Sciatic nerve (tissue), 2 donors: ENCODE measurements at regions not wholly inside any gene's neighbourhood (a gene's known extent, or its start where the extent isn't known, plus 50 kb on each side); places are given as distances from the start of the nearest gene placed in this dataset.
"Not testable (repeated sequence)": the region's sequence is repeated elsewhere in the genome, so short reads cannot be mapped to it uniquely, and the experiment has no call there.

ENCODE experiments used
- ATAC-seq: fragments of 200-7000 bp; cut with Tn5 transposase; one replicate; pipeline ENCODE4 v1.9.1; 2020; ENCODE audit warnings: mild to moderate bottlenecking, moderate library complexity
- DNase-seq: peaks from one replicate; pipeline ENCODE4 v3.0.0-alpha.2; 2020; ENCODE audit warnings: low spot score
- intact Hi-C: fragments of 100-400 bp; cut with DNase I; formaldehyde crosslinking; loops from one replicate; pipeline ENCODE4 v1.14.2; 2022
- donor health status: DM: no; HTN: no; CAD: no.
- donor health status: DM: no; HTN: no; CAD: no.

DNA sequence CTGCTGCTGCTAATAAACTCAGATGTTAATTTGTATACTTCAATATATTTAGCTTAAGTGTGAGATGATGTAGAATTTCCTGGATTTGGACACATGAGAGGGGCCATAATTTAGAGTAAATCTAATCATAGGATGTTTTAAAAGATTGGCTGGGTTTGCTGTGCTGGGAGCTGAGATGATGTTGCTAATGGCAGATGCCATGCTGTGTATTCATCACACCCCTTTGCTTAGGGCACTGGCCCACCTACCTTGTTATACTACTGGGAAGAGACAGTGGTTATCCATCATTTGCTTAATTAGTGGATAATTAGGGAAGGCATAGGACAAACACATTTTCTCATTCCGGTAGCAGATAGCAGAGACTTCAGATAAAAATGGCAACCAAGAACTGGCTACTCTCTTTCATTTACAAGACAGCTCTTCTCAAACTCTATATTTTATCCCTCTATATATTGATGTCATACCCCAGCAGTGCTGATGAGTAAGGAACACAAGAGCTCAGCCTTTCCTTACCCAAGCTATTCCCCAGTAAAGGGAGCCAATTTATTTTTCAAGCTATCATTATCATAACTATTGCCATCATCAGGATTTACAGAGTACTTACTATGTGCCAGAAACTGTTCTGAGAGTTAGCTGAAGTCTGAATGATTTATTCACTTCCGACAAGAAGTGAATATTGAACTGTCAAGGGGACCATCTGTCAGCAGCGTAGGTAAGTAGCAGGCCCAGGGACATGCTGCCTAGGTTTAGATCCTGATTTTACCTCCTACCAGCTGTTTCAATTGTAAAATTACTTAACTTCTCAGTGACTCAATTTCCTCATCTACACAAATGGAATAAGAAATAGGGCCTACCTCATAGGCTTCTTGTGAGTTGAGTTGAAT, 204.6 kb upstream of the FLRT2 start:
- intact Hi-C loops = no loop called here
- no peak for ATAC-seq
- no peak for DNase-seq

DNA sequence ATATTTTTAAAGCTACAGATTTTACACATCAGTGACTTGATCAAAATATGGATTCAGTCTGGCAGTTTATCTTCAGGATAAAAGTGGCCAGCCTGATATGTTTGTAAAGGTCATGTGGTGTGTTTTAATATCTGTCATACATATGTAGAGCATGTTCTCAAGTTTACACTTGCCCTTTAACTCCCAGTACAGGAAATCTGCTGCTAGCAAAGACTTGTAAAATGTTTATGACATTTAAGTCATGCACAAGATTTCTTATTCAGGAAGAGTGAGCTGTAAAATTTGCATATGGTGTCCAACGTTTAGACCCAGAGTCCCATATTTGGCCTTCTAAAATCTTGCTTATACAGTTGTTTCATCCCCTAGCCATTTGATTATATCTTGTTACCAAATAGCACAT, 197.5 kb upstream of the FLRT2 start:
- intact Hi-C loops = no loop called here
- no peak for DNase-seq
- ATAC-seq = no peak

DNA sequence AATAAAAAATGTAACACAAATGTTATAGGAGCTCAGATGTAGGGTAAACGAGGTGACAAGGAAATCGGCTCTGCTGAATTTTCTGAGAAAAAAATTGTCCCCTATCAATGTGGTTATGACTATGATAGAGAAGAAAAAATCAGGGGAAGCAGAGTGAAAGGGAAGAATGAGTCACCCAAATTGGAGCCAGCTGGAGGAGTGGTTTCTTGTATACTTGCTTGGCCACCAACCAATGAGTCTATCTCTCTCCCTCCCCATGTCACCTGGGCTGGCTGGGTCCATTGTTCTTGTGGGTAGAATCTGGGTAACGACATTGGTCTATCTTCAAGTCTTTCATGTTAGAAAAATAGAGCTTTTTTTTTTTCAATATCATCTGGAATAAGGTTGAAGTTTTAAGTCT, 196.6 kb upstream of the FLRT2 start:
- intact Hi-C loops = no loop called here
- ATAC-seq = no peak
- no peak for DNase-seq

DNA sequence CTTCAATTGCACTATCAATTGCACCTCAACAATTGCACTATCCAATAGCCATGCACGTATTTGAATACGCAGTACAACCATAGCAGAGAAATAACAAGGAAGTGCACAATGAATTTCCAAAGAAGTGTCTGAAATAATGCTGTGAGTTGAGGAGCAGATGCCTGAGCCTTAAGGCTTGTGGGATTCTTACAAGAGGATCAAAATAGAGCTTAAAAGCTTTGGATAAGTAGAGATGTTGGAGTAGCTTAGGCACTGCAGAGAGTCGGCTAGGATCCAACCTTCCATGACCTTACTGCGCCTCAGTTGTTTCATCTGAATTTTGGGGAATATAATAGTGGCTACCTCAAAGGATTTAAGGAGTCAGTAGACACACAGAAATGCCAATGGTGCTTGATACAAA, 196.1 kb upstream of the FLRT2 start:
- ATAC-seq (no peak), DNase-seq (no peak)
- intact Hi-C loops = no loop called here

DNA sequence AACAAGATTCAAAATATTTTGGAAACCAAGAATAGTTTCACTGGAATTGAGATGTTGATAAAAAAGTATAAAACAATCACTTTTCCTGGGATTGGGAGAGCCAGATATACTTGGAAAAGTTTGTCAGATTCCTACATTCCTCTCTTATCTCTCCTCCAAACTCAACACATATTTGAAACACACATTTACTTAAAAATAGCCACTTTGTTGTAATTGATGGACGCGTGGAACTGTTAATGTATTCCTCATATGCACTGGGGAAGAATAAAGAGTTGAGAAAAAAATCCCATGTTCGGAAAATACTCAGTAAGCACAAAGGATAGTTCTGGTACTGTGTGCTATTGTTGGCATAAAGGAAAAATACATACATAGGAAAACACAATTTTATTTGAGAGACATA, 195.6 kb upstream of the FLRT2 start:
- no peak for ATAC-seq
- intact Hi-C loops = no loop called here
- no peak for DNase-seq

DNA sequence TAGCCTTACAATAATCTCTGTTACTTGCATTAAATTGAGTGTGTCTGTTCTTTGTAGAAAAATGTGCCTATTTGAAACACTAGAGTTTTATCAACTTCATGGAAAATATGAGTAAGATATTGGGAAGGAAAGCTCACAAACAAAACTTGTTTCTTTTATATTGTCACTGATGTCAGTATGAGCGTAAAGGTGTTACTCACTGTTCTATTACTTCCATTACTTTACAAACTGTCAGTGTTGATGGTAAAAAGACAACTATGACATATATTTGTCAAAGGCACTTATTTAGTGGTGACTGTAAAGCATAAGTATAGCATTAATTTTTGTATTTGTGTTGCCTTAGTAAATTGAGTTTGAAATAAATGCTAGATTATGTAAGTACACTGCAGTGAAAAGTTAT, 193.7 kb upstream of the FLRT2 start:
- intact Hi-C loops = no loop called here
- ATAC-seq = no peak
- DNase-seq = no peak

DNA sequence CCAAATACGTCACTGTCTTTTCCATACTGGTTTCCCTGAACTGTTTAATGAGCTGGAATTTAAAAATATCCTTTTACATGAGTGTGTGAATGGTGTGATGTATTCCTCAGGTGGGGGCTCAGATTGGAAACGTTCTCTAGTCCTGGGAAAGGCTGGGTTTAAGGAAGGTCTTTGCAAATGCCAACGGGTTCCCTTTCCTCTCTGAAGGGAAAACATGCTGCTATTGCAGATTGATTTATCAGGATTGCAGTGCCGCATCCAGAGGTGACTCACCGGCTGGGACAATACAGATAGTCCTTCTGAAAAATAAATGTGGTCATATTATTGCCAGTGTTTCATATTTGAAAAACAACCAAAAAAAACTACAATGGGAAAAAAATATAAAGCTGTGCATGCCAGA, 193.1 kb upstream of the FLRT2 start:
- intact Hi-C loops = no loop called here
- no peak for DNase-seq
- ATAC-seq = peak; percentile 34

DNA sequence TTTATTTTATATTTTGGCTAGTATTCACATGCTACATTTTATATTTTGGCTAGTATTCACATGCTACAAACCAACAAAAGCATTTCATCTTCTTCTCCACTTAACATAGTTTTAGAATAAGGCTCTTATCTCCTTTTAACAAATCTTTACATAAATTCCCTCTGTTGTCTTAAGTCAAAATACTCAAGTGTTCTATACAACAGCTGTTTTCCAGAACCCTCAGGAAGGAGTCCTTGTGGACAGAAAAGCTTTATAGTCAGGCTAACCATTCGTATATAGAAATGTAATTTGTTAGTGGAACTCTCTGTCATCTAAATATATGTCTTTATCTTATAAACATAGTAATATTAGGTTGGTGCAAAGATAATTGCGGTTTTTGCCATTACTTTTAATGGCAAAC, 191.0 kb upstream of the FLRT2 start:
- DNase-seq (no peak), ATAC-seq (no peak)
- intact Hi-C loops = no loop called here

DNA sequence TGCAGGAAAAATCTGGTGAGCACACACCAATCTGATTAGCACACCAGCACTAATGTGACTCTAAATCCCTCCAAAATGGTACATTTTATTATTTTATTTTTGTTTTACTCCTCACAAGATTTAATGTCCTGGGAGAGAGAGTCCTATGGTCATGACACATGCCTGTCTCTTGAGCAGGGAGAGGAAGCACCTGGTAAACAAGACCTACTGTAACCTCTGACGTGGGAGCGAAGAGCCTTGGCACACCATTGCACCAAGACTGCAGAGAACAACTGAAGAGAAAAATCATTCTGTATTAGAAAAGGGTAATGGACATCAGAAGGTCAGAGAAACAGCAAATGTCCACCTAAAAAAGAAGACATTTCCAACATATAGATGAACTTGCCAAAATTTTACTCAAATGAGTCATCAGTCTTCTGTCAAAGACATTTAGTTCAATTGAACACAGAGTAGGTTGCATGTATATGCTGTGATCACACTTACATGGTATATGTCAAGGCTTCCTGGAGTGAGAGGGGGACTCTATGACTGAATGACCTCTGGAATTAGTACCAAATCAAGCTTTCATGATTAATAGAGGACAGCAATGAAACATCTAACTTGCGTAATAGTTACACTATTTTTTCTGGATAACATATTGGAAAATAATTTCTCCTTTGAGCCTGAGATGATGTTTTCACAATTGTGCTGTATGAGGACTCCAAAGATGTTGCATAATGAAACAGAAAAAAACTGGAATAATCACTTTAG, 186.9 kb upstream of the FLRT2 start:
- no peak for DNase-seq
- peak; percentile 79 for ATAC-seq
- intact Hi-C loops = no loop called here

DNA sequence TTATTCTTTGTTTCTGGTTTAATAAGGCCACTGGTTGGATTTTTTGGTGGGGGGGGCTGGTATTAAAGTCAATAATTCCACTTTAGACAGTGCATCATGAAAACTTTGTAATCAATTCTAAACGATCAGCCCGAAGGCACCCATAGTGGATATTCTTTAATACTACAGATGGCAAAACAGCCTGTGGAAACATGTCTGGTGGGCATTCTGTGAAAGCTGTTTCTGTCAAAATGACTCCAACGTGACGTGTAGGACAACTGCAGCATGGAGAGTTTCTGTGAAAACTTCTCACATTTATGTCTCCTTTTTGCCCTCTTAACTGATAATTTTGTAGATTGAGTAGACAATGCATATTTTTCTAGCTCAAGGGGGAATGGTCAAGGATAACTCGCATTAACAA, 185.8 kb upstream of the FLRT2 start:
- ATAC-seq (no peak), DNase-seq (no peak)
- intact Hi-C loops = no loop called here

DNA sequence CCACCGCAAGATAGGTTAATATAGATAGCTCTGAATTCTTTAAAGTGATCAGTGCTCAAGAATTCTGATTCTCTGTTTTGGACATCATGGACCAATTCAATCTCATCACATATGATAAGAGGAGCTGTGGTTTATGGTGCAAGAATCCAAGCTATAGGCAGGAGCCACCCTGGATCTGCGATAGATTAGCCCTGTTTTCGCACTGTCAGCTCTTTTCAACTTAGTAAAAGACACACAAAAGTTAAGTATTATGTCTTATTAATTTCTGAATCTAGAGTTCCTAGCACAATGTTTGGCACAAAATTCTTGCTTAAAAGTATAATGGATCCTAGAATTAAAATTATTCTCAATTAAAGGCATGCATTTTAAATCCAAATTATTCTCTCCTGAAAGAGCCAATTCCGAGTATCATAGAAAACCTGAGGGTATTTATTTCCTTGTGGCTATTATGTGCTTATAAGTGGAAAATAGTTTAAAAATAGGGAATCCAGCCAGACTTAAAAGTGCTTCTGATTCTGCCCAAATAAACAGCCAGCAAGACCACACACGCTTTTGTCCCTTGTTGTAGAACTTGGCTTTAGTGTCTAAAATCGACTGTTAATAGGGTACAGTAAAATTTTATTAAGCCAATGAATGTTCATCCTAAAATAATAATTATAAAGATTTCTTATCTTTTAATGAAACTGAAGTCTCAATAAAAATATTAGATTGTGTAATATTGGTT, 184.9 kb upstream of the FLRT2 start:
- ATAC-seq (peak; percentile 82), DNase-seq (no peak)
- intact Hi-C loops = no loop called here

DNA sequence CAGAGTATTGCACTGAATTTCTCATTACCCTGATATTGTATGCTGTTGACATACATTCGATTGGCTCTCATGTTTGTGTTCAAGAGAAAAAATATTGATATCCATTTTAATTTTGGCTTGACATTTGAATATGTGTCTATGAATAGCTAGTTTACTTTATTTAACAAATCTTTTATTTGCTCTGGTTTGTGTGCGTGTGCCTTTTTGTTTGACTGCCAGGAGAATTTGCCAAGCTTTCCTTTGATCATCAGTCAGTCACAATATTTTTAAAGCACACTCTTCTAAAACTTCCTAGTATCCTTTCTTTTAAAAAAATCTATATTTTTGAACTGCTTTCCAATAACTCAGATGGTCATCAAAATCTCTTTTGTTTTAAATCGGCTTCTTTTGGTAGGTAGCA, 179.3 kb upstream of the FLRT2 start:
- DNase-seq (no peak), ATAC-seq (no peak)
- intact Hi-C loops = no loop called here

DNA sequence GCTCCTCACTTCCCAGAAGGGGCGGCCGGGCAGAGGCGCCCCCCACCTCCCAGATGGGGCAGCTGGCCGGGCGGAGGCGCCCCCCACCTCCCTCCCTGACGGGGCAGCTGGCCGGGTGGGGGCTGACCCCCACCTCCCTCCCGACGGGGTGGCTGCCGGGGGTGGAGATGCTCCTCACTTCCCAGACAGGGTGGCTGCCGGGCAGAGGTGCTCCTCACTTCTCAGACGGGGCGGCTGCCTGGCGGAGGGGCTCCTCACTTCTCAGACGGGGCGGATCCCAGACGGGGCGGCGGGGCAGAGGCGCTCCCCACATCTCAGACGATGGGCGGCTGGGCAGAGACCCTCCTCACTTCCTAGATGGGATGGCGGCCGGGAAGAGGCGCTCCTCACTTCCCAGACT, 177.4 kb upstream of the FLRT2 start:
- intact Hi-C loops, ATAC-seq, DNase-seq: not testable (repeated sequence)

DNA sequence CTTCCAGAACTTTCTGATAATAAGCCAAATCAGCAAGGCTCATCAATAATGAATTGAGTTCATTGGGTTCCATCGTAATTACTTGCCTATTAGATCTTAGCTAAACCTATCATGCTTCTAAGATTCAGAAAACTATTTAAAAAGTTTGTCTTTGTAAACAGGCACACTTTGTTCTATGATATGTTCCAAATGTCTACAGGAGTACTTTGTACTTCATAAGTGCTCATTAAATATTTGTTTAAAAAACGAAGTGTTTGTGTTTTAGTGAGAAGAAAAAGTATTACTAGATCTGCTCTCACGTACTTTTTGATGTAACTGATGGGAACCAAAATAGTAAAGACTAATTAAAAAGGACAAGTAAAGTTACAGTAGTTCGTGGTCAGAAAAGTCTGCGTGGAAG, 172.8 kb upstream of the FLRT2 start:
- DNase-seq (no peak), ATAC-seq (no peak)
- intact Hi-C loops = no loop called here

DNA sequence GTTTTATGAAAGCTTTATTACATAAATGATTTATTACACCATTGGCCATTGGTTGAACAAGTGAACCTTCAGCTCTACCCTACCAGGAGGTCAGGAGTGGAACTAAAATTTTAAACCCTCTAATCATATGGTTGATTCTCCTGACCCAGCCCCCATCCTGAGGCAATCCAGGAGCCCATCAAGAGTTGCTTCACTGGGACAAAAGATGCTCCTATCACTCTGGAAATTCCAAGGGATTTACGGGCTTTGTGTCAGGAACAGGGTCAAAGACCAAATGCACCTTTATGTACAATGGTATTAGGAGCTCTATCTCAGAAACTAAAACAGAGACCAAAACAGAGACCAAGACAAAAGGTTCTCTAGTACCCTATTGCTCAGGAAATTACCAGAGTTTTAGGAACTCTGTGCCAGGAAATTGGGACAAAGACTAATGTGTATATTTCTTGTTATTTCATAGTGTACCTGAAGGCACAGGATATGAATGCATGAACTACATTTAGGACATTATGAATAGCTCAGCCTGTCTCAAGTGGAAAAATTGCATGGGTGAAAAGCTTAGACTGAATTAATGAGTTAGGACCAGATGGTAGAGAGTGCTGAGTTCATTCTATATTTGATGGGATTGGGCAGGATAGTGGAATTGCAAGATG, 171.7 kb upstream of the FLRT2 start:
- DNase-seq (no peak), ATAC-seq (no peak)
- intact Hi-C loops = no loop called here

DNA sequence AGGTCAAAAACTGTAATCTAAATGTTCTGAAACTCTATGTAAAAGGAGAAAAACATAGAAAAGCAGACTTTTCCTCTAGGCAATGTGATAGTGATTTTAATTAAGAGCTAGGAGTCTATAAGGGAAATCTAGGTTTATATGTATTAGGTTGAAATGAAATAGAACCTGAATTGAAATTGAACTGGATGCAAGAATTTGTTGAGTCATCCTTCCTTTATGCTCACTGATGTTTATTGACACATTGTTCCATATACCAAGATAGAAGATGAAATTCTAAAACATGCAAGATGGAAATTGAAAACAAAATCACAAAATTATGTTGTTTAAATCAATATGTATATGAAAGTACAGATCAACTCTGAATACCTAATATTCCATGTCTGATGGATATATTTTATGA, 170.4 kb upstream of the FLRT2 start:
- intact Hi-C loops = no loop called here
- DNase-seq (no peak), ATAC-seq (no peak)

DNA sequence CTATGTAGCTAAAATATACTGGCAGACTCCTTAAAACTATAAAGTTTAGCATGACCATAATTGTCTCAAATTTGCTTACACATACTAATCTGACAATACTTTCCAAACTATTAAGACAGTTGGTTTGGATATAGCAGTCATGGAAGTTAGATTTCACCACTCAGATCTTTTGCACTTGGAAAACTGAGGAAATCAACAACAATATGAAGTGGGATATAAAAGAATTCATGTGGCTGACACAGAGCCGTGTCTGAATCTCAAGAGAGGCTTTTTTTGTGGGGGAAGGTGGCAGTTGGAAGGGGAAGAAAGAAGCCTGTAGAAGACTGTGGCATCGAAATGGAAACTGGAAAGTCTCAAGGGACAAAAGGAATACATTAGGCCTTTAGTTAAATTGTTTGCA, 166.6 kb upstream of the FLRT2 start:
- no peak for DNase-seq
- ATAC-seq = no peak
- intact Hi-C loops = no loop called here

DNA sequence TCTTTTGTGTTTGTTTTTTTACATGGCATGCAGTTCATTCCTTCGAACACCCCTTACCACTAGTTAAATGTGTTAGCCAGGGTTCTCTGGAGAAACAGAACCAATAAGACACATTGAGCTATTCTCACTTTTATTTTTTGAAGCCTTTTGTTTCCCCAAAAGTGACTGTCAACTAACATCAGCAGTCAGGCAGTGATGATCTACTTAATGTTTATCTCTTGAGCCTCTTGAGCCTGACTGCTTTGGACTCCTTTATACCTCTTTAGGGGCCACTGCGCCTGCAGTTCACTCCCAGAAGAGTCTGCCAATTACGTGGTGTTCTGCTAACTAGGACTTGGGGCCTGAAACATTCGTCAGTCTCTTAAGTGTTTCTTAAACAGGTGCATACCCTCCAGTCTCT, 163.7 kb upstream of the FLRT2 start:
- ATAC-seq (no peak), DNase-seq (no peak)
- intact Hi-C loops = no loop called here

DNA sequence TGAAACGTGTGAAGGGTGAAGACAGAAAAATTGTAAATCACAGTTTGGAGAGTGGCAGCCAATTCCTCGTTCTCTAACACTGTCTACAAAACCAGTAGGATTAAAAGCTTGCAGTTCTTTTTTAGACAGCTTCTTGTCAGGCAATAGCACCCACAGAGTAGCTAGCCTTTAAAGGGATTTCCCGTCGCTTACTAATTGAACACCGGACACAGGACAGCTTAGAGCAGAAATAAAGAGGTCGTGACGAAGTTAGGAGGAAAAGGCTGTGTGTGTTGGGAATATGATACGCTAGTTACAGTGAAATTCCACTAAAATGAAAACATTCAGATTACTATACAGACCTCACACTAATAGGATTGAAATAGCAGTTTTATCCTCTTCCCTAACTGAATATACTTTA, 149.1 kb upstream of the FLRT2 start:
- intact Hi-C loops = no loop called here
- ATAC-seq = peak; percentile 78
- DNase-seq = no peak

DNA sequence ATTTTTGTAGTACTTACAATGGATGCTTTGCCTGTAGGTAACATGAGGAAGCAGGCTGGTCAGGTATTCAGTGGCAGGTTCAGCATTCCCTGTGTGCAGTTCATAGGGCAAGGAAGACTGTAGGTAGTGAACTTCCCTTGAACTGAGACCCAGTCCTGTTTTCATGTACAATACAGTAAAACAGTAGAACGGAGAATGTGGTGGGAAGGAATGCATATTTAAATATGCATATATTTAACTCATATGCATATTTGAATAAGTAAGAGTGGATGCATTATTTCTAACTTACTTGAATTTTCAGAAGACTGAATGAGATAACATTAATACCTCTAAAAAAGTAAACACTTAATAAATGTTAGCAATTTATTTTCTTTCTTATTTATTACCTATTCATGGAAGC, 147.6 kb upstream of the FLRT2 start:
- DNase-seq = no peak
- intact Hi-C loops = no loop called here
- ATAC-seq = no peak
